ENCODE measurements at regions not wholly inside any gene's neighbourhood (a gene's known extent, or its start where the extent isn't known, plus 50 kb on each side); places are given as distances from the start of the nearest gene placed in this dataset.

DNA sequence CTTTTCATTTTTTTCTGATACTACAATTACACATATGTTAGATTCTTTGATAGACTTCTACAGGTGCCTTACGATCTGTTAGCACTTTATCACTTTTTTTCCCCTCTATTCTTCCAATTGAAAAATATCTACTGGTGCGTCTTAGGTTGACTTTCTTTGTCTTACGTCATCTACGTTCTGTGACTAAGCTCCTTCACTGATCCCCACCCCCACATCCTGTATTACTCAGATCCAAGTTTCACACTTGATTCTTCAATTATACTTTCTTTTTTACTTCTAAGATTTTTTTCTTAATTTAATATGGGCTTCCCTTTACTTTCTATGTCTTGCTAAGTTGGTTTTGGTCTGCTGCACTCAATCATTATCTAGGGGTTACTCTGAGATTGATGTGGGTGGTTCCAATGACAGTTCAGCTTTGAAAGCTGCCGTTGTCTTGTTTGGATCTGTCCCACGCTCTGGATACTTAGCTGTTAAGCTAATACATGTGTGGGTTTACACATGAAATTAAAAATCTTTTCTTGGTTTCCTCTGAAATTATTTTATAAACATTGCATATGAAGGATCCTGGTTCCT is 1321.1 kb downstream of the RAPGEF2 start:
- TF ChIP-seq, protein P1, sequence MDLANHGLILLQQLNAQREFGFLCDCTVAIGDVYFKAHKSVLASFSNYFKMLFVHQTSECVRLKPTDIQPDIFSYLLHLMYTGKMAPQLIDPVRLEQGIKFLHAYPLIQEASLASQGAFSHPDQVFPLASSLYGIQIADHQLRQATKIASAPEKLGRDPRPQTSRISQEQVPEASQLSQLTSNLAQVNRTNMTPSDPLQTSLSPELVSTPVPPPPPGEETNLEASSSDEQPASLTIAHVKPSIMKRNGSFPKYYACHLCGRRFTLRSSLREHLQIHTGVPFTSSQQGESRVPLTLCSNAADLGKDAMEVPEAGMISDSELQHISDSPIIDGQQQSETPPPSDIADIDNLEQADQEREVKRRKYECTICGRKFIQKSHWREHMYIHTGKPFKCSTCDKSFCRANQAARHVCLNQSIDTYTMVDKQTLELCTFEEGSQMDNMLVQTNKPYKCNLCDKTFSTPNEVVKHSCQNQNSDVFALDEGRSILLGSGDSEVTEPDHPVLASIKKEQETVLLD (CRISPR knock-in tag; IDR thresholded peaks at IDR 0.05; ENCODE audit: low read depth), result no peak
- TF ChIP-seq ZSCAN30 (CRISPR knock-in tag; IDR thresholded peaks at IDR 0.05) (no peak), ZNF558 (CRISPR knock-in tag; IDR thresholded peaks at IDR 0.05; ENCODE audit: borderline replicate concordance) (no peak), SOX13 (IDR thresholded peaks at IDR 0.05) (no peak), SOX13 (CRISPR knock-in tag; conservative IDR thresholded peaks at IDR 0.05 in 1 of 2, IDR thresholded peaks at IDR 0.05 in 1 of 2) (no peak), MAFG (CRISPR knock-in tag; IDR thresholded peaks at IDR 0.05) (no peak), HNRNPH1 (optimal IDR thresholded peaks at IDR 0.05; ENCODE audit: low read depth, low read length) (no peak), POLR2A (IDR thresholded peaks at IDR 0.05; ENCODE audit: insufficient read depth in 1 of 2, low read depth in 2 of 2, low read length in 2 of 2) (no peak), ZBTB21 (CRISPR knock-in tag; IDR thresholded peaks at IDR 0.05) (no peak), ZNF274 (CRISPR knock-in tag; IDR thresholded peaks at IDR 0.05) (no peak), ZSCAN21 (CRISPR knock-in tag; IDR thresholded peaks at IDR 0.05; ENCODE audit: borderline replicate concordance) (no peak), CHD4 (IDR thresholded peaks at IDR 0.05; ENCODE audit: borderline replicate concordance, low read length) (no peak)
- TF ChIP-seq, protein P2, sequence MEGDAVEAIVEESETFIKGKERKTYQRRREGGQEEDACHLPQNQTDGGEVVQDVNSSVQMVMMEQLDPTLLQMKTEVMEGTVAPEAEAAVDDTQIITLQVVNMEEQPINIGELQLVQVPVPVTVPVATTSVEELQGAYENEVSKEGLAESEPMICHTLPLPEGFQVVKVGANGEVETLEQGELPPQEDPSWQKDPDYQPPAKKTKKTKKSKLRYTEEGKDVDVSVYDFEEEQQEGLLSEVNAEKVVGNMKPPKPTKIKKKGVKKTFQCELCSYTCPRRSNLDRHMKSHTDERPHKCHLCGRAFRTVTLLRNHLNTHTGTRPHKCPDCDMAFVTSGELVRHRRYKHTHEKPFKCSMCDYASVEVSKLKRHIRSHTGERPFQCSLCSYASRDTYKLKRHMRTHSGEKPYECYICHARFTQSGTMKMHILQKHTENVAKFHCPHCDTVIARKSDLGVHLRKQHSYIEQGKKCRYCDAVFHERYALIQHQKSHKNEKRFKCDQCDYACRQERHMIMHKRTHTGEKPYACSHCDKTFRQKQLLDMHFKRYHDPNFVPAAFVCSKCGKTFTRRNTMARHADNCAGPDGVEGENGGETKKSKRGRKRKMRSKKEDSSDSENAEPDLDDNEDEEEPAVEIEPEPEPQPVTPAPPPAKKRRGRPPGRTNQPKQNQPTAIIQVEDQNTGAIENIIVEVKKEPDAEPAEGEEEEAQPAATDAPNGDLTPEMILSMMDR (CRISPR knock-in tag; IDR thresholded peaks at IDR 0.05), result no peak
- TF ChIP-seq, protein P3, sequence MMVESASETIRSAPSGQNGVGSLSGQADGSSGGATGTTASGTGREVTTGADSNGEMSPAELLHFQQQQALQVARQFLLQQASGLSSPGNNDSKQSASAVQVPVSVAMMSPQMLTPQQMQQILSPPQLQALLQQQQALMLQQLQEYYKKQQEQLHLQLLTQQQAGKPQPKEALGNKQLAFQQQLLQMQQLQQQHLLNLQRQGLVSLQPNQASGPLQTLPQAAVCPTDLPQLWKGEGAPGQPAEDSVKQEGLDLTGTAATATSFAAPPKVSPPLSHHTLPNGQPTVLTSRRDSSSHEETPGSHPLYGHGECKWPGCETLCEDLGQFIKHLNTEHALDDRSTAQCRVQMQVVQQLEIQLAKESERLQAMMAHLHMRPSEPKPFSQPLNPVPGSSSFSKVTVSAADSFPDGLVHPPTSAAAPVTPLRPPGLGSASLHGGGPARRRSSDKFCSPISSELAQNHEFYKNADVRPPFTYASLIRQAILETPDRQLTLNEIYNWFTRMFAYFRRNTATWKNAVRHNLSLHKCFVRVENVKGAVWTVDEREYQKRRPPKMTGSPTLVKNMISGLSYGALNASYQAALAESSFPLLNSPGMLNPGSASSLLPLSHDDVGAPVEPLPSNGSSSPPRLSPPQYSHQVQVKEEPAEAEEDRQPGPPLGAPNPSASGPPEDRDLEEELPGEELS (CRISPR knock-in tag; IDR thresholded peaks at IDR 0.05), result no peak
- TF ChIP-seq, protein P4, sequence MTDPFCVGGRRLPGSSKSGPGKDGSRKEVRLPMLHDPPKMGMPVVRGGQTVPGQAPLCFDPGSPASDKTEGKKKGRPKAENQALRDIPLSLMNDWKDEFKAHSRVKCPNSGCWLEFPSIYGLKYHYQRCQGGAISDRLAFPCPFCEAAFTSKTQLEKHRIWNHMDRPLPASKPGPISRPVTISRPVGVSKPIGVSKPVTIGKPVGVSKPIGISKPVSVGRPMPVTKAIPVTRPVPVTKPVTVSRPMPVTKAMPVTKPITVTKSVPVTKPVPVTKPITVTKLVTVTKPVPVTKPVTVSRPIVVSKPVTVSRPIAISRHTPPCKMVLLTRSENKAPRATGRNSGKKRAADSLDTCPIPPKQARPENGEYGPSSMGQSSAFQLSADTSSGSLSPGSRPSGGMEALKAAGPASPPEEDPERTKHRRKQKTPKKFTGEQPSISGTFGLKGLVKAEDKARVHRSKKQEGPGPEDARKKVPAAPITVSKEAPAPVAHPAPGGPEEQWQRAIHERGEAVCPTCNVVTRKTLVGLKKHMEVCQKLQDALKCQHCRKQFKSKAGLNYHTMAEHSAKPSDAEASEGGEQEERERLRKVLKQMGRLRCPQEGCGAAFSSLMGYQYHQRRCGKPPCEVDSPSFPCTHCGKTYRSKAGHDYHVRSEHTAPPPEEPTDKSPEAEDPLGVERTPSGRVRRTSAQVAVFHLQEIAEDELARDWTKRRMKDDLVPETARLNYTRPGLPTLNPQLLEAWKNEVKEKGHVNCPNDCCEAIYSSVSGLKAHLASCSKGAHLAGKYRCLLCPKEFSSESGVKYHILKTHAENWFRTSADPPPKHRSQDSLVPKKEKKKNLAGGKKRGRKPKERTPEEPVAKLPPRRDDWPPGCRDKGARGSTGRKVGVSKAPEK (CRISPR knock-in tag; IDR thresholded peaks at IDR 0.05; ENCODE audit: borderline replicate concordance), result no peak
